GM18499 (cell line): ENCODE measurements at regions not wholly inside any gene's neighbourhood (a gene's known extent, or its start where the extent isn't known, plus 50 kb on each side); places are given as distances from the start of the nearest gene placed in this dataset.
"Not testable (repeated sequence)": the region's sequence is repeated elsewhere in the genome, so short reads cannot be mapped to it uniquely, and the experiment has no call there.

ENCODE experiments used
- ATAC-seq: cut with Tn5 transposase; IDR thresholded peaks from one replicate; pipeline ENCODE4 v1.9.1; 2021; ENCODE audit warnings: moderate number of reproducible peaks; ENCODE audit not compliant: insufficient read depth, unreplicated experiment

GRCh38 chr4:127410201-127410600, 222.6 kb upstream of the INTU start:
- no peak for ATAC-seq

DNA sequence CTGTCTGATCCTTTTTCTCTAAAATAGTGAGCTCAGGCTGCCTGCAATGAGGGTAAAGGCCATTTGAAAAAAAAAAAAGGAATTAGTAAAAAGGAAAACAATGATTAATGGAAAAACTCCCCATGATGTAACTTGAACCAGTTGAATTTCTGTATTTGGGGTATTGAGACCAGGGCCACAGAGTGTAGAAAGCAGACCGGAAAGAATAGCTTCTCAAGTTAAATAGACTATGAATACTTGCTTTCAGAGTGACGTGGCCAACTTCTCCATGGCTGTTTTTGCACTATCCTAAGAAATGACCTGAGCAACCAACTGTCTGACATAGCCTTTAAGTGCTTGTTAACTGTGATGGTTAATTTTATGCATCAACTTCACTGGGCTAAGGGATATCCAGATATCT, 222.1 kb upstream of the INTU start:
- no peak for ATAC-seq

DNA sequence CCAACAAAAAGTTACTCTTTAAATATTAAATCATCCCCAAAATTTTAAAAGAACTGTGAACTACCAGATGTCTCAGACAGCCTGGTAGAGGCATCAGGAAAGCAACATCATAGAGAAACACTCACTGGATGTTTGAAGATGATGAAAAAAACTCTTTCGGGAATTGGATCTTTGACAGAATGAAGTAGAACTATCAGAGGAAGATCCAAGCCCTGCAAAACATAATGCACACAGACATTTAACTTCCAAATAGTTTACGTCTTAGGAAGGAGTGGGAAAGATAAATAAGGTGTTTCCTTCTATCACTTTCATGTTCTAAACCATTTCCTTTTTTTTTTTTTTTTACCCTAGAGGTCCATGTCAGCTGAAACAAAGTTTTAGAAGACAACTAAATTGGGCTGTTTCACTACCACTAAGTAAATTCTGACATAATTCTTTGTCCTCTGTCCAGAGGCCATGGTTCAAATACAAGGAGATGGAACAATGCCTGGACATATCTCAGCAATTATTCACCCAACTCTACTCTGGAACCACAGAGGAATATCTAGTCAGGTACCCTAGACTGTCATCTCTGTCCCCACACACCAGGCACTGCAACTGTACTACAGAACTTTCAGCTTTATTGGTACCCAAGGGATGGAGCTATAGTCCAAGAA, 217.7 kb upstream of the INTU start:
- no peak for ATAC-seq

- ATAC-seq, result no peak
Measured at GRCh38 chr4:127416115-127416514, 216.6 kb upstream of the INTU start.

DNA sequence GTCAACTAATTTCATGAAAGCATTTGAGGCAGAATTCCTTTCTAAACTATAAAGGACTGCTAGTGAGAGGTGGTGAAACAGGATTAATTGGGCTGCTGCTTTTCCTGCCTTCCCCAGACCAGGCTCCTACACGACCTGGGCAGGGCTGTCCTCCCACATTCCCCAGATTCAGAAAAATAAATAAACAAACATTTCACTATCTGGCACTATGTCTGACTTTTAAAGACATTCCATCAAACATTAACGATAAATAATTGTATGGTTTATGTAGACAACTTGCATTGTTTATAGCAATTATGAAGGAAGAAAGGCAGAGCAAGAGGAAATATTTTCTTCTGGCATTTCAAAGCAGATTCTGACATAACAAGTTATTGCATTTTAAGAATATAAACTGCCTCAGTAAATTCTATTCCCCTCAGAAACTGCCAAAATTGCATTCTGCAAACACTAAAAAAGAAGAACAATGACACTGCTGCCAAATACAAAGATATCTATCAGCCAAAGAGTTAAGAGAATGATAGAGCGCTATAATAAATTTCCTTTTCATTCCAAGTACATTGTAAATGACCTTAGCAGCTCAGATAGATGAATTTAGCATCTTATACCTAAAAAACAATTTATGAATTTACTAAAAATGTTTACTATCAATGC, 214.7 kb upstream of the INTU start:
- no peak for ATAC-seq

- no peak for ATAC-seq
Measured at GRCh38 chr4:127419431-127419830, 213.3 kb upstream of the INTU start.

- no peak for ATAC-seq
Measured at GRCh38 chr4:127421437-127421836, 211.3 kb upstream of the INTU start.

- ATAC-seq, result no peak
Measured at GRCh38 chr4:127425202-127425845, 207.4 kb upstream of the INTU start.

DNA sequence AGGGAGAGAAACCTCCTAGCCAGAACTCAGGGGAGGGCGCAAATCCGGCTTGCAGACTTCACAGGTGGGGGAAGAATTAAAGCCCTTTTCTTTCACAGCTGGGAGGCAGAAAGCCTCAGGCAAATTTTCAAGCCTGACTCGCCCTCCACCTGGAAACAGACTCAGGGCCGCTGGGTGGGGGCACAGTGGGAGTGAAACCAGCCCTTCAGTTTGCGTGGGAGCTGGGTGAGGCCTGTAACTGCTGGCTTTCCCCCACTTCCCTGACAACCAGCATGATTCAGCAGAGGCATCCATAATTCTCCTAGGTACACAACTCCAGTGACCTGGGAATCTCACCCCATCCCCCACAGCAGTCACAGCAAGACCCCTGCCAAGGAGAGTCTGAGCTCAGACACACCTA, 206.9 kb upstream of the INTU start:
- no peak for ATAC-seq

DNA sequence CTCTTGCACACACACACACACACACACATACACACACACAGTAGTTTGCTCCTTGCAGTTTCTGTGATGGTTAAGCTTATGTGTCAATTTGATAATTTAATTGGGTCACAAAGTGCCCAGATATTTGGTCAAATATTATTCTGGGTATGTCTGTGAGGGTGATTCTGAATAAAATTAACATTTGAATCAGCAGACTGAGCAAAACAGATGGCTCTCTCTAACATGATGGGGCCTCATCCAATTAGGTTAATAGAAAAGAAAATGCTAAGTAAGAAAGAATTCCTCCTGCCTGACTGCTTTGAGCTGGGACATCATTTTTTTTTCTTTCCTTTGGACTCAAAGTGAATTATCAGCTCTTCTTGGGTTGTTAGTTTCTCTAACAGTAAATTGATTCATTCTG, 191.2 kb upstream of the INTU start:
- no peak for ATAC-seq

DNA sequence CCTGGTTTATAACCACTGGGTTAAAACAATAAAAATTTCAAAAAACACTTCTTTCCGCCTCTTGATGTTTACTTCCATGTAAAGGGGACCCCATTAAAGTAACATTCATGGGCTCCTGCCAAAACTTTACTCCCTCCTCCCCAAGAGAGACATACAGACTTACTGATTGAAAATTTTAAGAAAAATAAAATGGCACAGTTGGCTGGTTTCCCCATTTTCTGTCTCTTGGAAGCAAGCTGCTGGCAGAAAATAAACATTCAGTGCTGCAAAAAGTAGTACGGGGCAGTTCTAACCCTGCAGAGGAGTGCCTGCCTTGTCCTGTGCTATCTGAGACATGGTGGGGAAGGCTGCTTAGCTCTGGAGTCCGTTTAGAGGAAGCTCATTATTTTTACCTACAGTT, 187.3 kb upstream of the INTU start:
- ATAC-seq, result no peak

GRCh38 chr4:127446427-127446885, 186.3 kb upstream of the INTU start:
- no peak for ATAC-seq

DNA sequence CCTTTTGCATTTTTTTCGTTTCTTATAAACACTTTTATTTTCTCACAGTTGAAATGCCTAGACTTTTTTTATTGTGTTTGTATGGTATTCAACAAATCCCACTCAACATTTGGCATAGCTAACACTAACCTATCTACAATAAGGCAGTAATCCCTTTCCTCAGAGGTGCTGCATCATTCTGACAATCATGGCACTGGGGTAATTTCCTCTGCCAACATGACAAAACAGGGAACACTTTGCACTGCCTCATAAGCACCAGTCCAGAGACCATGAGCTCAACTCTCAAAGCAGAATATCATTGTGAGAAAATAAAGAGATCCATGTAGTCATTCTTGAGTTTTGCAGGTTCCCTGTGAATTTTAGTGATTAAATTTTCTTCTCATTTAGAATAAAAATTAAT, 183.8 kb upstream of the INTU start:
- ATAC-seq, result no peak

DNA sequence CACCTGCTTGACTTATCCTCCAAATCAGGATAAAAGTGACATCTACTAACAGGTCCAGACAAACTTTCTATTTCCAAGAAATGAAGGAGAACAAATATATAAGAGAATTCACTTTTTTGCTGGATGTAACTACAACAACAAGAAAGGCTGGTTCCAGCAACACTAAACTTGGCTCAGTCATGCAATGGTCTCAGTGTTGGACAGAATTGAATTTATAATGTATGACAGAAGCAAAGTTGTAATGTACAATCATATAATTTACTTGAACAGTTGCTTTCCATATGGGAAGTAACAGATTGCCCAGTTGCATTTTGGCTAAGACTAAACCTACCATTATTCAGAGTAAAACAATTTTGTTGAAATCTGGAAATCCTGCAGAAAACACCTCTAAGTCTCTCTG, 183.3 kb upstream of the INTU start:
- no peak for ATAC-seq

DNA sequence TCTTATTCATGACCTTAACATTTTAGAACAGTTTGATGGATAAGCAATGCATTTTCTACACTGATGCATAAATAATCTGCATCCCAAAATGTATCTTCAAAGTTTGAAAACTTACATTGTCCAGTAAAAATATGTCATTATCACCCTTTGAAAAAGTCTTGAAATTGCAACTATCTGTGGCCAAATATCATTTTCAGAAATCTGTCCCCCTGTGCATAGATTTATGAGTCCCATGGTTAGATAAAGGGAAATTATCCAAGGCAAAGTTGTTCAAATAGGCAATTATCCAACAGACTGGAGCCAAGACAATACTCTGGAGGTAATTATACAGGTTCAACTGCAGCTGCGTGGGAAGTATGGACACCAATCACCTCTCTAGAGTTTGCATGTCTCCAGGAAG, 182.5 kb upstream of the INTU start:
- ATAC-seq, result no peak

DNA sequence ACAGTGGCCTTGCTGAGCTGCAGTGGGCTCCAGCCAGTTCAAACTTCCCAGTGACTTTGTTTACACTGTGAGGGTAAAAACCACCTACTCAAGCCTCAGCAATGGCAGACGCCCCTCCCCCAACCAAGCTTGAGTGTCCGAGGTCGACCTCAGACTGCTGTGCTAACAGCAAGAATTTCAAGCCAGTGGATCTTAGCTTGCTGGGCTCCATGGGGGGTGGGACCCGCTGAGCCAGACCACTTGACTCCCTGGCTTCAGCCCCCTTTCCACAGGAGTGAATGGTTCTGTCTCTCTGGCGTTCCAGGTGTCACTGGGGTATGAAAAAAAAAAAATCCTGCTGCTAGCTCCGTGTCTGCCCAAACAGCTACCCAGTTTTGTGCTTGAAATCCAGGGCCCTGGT, 168.9 kb upstream of the INTU start:
- no peak for ATAC-seq

DNA sequence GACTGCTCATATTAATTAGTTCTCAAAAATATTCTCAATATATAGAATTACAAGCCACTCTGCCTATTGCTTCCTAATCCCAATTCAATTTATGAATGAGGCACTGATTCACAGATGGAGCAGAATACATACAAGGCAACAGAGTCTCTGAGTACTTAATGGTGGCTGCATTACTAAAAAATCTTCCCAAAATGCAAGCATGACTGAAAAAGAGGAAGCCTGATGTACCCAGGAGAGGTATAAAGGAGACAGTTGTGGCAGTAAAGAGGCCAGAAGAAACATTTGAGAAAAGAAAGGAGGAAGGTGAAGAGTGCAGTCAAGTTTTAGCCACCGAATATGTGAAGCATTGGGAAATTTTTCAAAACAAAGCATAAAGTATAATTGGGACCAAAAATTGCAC, 163.2 kb upstream of the INTU start:
- ATAC-seq, result no peak

DNA sequence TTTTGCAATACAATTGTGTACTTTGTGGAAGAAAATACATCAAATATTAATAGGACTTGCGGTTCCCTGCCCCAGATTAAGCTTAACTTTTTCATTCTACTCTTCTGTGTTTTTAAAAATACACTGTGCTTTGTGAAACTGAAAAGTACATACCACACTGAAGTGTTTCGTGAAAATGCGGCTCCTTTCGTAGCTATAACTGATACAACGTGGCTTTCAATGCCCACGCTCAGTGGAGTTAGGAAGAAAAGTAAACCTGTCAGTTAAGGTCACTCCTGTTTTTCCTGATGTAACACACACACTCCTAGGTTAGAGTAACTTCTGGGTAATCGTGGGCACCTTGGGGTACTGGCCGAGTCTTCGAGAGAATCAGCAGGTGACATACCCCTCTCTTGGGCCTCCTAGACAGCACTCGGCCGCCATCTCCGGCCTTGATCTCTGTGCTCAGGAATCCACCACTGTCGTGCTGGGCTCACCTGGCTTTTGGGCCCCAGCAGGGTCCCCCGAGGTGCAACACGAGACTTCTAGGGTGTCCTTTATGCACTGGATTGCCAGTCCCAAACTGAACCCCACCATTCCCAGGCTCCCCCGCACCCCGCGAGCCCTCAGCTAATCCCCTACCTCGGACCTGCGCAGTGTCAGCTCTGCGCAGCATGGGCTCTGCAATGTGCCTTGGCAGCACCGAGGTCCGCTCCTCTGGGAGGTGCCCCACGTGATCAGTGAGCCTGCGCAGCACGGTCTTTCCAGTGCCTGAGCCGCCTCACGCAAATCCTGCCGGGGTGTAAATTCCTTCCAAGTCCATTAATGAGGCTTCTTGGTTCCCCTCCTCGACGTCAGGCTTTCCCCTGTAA, 162.6 kb upstream of the INTU start:
- ATAC-seq, result no peak

- not testable (repeated sequence) for ATAC-seq
Measured at GRCh38 chr4:127478271-127478670, 154.5 kb upstream of the INTU start.

DNA sequence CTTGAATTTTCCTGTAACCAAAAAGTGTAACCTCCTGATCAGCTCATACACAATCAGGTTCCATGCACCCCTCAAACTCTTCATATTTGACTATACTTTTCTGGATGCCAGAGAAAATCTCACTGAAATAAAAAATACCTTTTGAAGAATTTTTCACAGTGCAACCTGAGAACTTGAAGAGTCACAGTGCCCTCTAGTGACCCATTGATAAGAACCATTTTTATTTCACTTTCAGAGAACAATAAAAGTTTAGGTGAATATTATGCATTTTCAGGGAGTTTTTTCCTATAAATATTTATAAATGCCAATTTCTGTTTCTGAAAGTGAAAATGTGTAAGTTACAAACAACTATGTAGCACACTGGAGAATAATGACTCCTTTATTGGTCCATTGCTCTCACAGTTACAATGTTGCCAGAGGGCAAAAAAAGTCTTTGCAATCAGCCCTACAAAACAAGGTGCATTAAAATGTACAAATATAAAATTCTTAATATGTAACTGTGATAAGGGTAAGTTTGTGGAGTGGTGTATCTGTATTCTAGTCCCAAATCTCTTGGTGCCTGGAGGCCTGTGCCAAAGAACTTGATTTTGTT, 153.6 kb upstream of the INTU start:
- no peak for ATAC-seq

GRCh38 chr4:127482049-127482448, 150.7 kb upstream of the INTU start:
- ATAC-seq, result no peak
